ENCODE measurements at regions not wholly inside any gene's neighbourhood (a gene's known extent, or its start where the extent isn't known, plus 50 kb on each side); places are given as distances from the start of the nearest gene placed in this dataset.

- H3K36me3 ChIP-seq (ENCODE audit: control insufficient read depth, insufficient read depth, low read length): no peaks in the 10 kb centered on the region
- no peaks in the 10 kb centered on the region for H4K20me1 ChIP-seq (ENCODE audit: insufficient read depth, low read length)
- in situ Hi-C loops (cut with MboI; ENCODE audit: low sequenced_read_pairs): loop anchor here (25.0 kb wide), 1 partner anchor 885 kb away; the partner anchor contains the start of gene BPHL
- dilution Hi-C loops (cut with HindIII; ENCODE audit: low sequenced_read_pairs, unreplicated experiment): no loop called here
- H4K91ac ChIP-seq (ENCODE audit: insufficient read depth, low read depth, low read length): no peak overlapping the region
- no peak overlapping the region for H3K56ac ChIP-seq (ENCODE audit: extremely low read depth, insufficient read depth, low read length)
- no peak overlapping the region for H4K5ac ChIP-seq (ENCODE audit: low read depth, low read length)
- ChIA-PET POLR2A (ENCODE audit: unreplicated experiment) (no interaction called here), CTCF (interaction anchor here (1.0 to 2.4 kb wide), 4 partner anchors 10 to 256 kb away, joined by 3 to 10 read pairs (median 4); no protein-coding TSS in a partner anchor)
- peaks cover 15 to 23% of the 10 kb centered on the region in 2 experiments for H3K79me1 ChIP-seq (ENCODE audit: low read depth in 1 of 2, low read length in 2 of 2)
- no peaks in the 10 kb centered on the region for H3K27me3 ChIP-seq (ENCODE audit: control insufficient read depth, insufficient read depth, low read length)
- no peak overlapping the region for H3K27ac ChIP-seq (ENCODE audit: insufficient read depth, low read length)
- no peak overlapping the region for H2BK20ac ChIP-seq (ENCODE audit: low read depth, low read length)
- H3K9me3 ChIP-seq (ENCODE audit: control insufficient read depth, insufficient read depth, low read length): no peaks in the 10 kb centered on the region
- H2AK5ac ChIP-seq (ENCODE audit: low read depth, low read length): no peak overlapping the region
- no peak overlapping the region for H2AK9ac ChIP-seq (replicated peaks; ENCODE audit: low read depth, low read length, poor library complexity)
- no peak overlapping the region for H3K14ac ChIP-seq (replicated peaks; ENCODE audit: low read depth, low read length)
- H3K23ac ChIP-seq (ENCODE audit: low read depth, low read length): no peak overlapping the region
- ATAC-seq (ENCODE audit: low read depth) (peak; percentile 98), DNase-seq (peak; percentile 82)
- BruUV-seq (replicated peaks): no TSS peak
- peak overlapping the region; percentile 89 for H3K4me2 ChIP-seq (ENCODE audit: low read depth, low read length)
- no peak overlapping the region for H3K4me3 ChIP-seq (ENCODE audit: insufficient read depth, low read depth, low read length)
- intact Hi-C loops (cut with micrococcal nuclease): loop anchor here (10.0 kb wide), 1 partner anchor 582 kb away; no protein-coding TSS in a partner anchor
- H3K4ac ChIP-seq (ENCODE audit: low read depth, low read length): no peak overlapping the region
- no peak overlapping the region for H2BK15ac ChIP-seq (ENCODE audit: low read depth, low read length)
- H4K8ac ChIP-seq (ENCODE audit: low read depth in 2 of 2, low read length in 2 of 2): no peak overlapping the region
- no peak overlapping the region for H2BK5ac ChIP-seq (ENCODE audit: low read depth, low read length, poor library complexity, severe bottlenecking)
- no peaks in the 10 kb centered on the region; the same call in 1 of the 2 replicates for H3K4me1 ChIP-seq (ENCODE audit: control insufficient read depth, insufficient read depth, low read length)
- no peak overlapping the region for H3K9ac ChIP-seq (ENCODE audit: low read depth, low read length)
- TF ChIP-seq BHLHE40 (IDR thresholded peaks at IDR 0.05; ENCODE audit: low read depth, low read length) (no peak), MAFK (IDR thresholded peaks at IDR 0.05; ENCODE audit: low read depth, low read length) (peak; percentile 87), FOS (IDR thresholded peaks at IDR 0.05; ENCODE audit: low read depth, low read length) (no peak), ELK1 (IDR thresholded peaks at IDR 0.05; ENCODE audit: borderline replicate concordance, low read depth, low read length) (no peak)
- H2BK120ac ChIP-seq (ENCODE audit: low read depth, low read length): no peak overlapping the region
- H3K9me1 ChIP-seq (ENCODE audit: insufficient read depth, low read length): no peaks in the 10 kb centered on the region
- no CpG with 5 or more reads among the region's 3 CpGs for WGBS, 2 experiments (ENCODE audit: extremely low coverage in 2 of 2, insufficient read length in 1 of 2)
- H2AFZ ChIP-seq (replicated peaks; ENCODE audit: low read length, poor library complexity): no peak overlapping the region
- H3K18ac ChIP-seq (ENCODE audit: low read depth, low read length): no peak overlapping the region
These were observed 81.7 kb downstream of the FAM217A start for GRCh38 chr6:3997177-3997770.

All from IMR-90 (cell line).